GM13977 (cell line): ENCODE measurements at regions not wholly inside any gene's neighbourhood (a gene's known extent, or its start where the extent isn't known, plus 50 kb on each side); places are given as distances from the start of the nearest gene placed in this dataset.
"Not testable (repeated sequence)": the region's sequence is repeated elsewhere in the genome, so short reads cannot be mapped to it uniquely, and the experiment has no call there.

Source experiments
- DNase-seq: peaks from one replicate; pipeline ENCODE4 v3.0.0; 2012; ENCODE audit warnings: low spot score
- in situ Hi-C: fragments of 300-500 bp; cut with MboI; formaldehyde crosslinking; loops from one replicate; pipeline ENCODE4 v1.12.0; 2022; ENCODE audit warnings: low sequenced_read_pairs, low pct_unique_long_range_greater_than_20kb, mixed read lengths, inconsistent platforms; ENCODE audit not compliant: unreplicated experiment
- TF ChIP-seq, protein P1 (sequence below): IDR thresholded peaks from 2 replicates; pipeline ENCODE4 v1.5.1; 2012; ENCODE audit warnings: mild to moderate bottlenecking, control low read depth; ENCODE audit not compliant: insufficient read depth; ENCODE audit errors: extremely low read depth, missing control alignments

GRCh38 chr2:88994856-88995255, 303.4 kb downstream of the RPIA start:
- DNase-seq, in situ Hi-C loops: not testable (repeated sequence)

DNA sequence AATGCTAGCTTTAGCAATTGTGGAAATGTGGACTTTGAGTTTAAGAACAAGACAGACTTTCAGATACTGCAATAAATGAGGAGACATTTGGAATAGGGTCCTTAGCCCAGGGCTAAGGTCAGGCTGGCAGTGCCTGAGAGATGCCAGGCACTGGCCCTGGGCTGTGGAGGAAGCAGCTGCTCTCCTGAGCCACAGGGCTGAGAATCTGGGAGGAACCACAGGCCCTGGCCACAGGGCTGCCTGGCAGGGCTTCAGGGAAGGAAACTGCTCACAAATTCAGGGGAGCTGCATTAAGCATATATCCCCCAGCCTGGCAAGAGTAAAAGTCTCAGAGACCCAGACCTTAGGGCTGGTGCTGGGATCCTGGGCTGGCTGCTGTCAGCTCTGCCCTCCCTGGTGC, 305.1 kb downstream of the RPIA start:
- DNase-seq, in situ Hi-C loops: not testable (repeated sequence)

DNA sequence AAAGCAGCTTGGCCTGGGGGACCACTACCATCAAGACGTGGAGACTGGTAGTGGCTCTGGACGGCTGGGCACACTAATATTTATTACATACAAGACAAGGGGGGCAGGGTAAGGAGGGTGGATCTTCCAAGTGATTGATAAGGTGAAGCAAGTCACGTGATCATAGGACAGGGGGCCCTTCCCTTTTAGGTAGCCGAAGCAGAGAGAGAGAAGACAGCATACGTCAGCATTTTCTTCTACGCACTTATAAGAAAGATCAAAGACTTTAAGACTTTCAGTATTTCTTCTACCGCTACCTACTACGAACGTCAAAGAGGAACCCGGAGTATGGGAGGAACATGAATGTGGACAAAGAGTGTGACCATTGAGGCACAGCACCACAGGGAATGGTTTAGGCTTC, 307.9 kb downstream of the RPIA start:
- no peak for DNase-seq
- in situ Hi-C loops: no loop called here
- TF ChIP-seq, protein P1, sequence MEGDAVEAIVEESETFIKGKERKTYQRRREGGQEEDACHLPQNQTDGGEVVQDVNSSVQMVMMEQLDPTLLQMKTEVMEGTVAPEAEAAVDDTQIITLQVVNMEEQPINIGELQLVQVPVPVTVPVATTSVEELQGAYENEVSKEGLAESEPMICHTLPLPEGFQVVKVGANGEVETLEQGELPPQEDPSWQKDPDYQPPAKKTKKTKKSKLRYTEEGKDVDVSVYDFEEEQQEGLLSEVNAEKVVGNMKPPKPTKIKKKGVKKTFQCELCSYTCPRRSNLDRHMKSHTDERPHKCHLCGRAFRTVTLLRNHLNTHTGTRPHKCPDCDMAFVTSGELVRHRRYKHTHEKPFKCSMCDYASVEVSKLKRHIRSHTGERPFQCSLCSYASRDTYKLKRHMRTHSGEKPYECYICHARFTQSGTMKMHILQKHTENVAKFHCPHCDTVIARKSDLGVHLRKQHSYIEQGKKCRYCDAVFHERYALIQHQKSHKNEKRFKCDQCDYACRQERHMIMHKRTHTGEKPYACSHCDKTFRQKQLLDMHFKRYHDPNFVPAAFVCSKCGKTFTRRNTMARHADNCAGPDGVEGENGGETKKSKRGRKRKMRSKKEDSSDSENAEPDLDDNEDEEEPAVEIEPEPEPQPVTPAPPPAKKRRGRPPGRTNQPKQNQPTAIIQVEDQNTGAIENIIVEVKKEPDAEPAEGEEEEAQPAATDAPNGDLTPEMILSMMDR: no peak

DNA sequence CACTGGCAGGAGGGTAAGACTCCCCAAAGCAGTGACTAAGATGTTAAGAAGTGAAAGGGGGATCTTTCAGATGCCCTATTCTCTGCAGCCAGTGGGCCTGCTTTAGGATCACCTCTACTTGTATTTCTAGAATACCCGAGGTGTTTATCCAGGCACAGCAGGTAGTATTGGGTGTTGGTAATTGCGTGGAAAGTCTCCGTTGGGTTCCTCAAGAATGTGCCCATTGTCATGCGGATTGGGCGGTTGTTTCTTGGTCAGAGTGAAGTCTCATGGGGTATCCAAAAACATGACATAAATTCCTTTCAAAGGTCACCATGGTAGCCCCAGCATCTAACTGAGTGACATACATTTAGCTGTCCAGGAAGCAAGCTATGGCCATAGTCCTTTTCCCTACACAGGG, 308.8 kb downstream of the RPIA start:
- TF ChIP-seq, protein P1: no peak
- DNase-seq: no peak
- in situ Hi-C loops: no loop called here

- in situ Hi-C loops, DNase-seq: not testable (repeated sequence)
These were observed 312.8 kb downstream of the RPIA start for GRCh38 chr2:89004238-89004637.

- in situ Hi-C loops: not testable (repeated sequence)
These were observed 329.1 kb downstream of the RPIA start for GRCh38 chr2:89020566-89020965.

GRCh38 chr2:89026296-89026695, 334.8 kb downstream of the RPIA start:
- in situ Hi-C loops, DNase-seq: not testable (repeated sequence)

More at GRCh38 chr2:89020566-89020965, 329.1 kb downstream of the RPIA start:
- DNase-seq: not testable (repeated sequence)

- in situ Hi-C loops, DNase-seq: not testable (repeated sequence)
These were observed 335.6 kb downstream of the RPIA start for GRCh38 chr2:89027115-89027514.

GRCh38 chr2:89027536-89027935, 336.1 kb downstream of the RPIA start:
- DNase-seq, in situ Hi-C loops: not testable (repeated sequence)

GRCh38 chr2:89029257-89029656, 337.8 kb downstream of the RPIA start:
- in situ Hi-C loops, DNase-seq: not testable (repeated sequence)

DNA sequence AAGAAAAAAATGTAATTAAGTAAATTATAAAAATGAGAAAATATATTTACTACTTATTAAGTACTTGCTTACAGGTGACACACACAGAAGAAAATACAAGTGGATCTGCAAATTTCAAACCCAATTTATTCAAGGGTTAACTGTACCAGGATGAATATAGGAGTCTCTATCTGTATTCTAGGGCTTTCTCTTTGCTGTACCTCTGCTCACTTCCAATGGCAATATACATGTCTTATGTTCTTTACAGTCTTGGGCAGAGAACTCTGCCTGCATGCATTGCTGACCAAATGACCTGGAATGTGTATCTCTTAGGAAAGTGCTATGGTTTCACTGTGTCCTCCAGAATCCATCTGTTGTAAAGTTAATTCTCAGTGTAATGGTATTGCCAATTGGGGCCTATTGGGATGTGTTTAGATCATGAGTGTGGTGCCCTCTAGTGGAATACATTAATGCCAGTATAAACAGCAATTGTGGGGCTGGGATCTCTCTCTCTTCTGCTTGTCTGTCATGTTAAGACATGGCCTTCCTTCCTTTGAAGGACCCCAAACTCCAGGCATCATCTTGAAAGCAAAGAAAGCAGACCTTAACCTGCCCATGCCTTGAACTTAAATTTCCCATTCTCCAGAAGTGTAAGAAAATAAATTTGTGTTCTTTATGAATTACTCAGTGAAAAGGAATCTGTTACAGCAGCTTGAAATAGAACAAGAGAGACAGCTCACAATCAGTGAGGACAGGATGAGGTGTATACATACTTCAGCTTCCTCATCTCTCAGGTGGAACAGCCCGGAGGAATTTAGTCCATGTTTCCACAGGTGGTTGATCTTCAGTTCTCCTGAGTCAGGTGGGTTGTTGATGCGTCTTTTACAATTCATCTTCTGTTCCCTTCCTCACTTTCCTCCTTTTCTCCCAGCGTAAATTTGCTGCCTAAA, 356.9 kb downstream of the RPIA start:
- TF ChIP-seq, protein P1: peak; percentile 39
- peak; percentile 3 for DNase-seq
- in situ Hi-C loops: not testable (repeated sequence)

- DNase-seq, in situ Hi-C loops: not testable (repeated sequence)
These were observed 367.1 kb downstream of the RPIA start for GRCh38 chr2:89058616-89059015.

DNA sequence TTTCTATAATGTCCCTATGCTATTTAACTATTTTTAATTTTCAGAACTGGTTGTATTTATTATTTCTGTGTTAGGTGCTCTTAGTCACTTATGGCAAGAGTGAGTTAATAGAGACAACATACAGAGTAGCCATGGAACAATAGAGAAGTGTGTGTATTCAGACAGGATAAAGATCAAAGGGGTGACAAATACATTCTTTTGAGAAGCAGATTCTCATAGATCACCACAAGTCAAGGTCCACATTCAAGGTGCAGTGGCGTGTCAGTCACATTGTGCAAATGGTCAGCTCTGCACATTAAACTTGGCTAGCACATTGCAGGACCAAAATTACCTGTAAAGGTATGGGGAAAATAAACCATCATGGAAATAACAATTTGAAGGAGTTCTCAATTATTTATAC, 369.7 kb downstream of the RPIA start:
- in situ Hi-C loops, DNase-seq: not testable (repeated sequence)

- DNase-seq, in situ Hi-C loops: not testable (repeated sequence)
These were observed 385.3 kb downstream of the RPIA start for GRCh38 chr2:89076771-89077170.

GRCh38 chr2:89092911-89093310, 401.4 kb downstream of the RPIA start:
- DNase-seq, in situ Hi-C loops: not testable (repeated sequence)
